ENCODE measurements at regions not wholly inside any gene's neighbourhood (a gene's known extent, or its start where the extent isn't known, plus 50 kb on each side); places are given as distances from the start of the nearest gene placed in this dataset.
A peak's percentile ranks its signal among the peaks of the same experiment; 100 is the strongest.

- no peak for TF ChIP-seq CTCF (IDR thresholded peaks at IDR 0.05; ENCODE audit: insufficient read depth, low read depth, low read length)
- H3K4me3 ChIP-seq (ENCODE audit: low read depth, low read length): no peak overlapping the region
- DNase-seq (ENCODE audit: low read depth): no peak
Measured at GRCh38 chr2:120672526-120673204, 63.0 kb upstream of the GLI2 start.

GRCh38 chr2:120673205-120673550 lies 62.5 kb upstream of the GLI2 start:
- H3K4me3 ChIP-seq (ENCODE audit: low read depth, low read length): no peak overlapping the region
- DNase-seq (ENCODE audit: low read depth): no peak
- TF ChIP-seq CTCF (IDR thresholded peaks at IDR 0.05; ENCODE audit: insufficient read depth, low read depth, low read length): no peak

- TF ChIP-seq CTCF (IDR thresholded peaks at IDR 0.05; ENCODE audit: insufficient read depth, low read depth, low read length): no peak
- no peak overlapping the region for H3K4me3 ChIP-seq (ENCODE audit: low read depth, low read length)
- DNase-seq (ENCODE audit: low read depth): no peak
Measured at GRCh38 chr2:120673571-120674061, 62.1 kb upstream of the GLI2 start.

- no peak for DNase-seq (ENCODE audit: low read depth)
- TF ChIP-seq CTCF (IDR thresholded peaks at IDR 0.05; ENCODE audit: insufficient read depth, low read depth, low read length): no peak
- H3K4me3 ChIP-seq (ENCODE audit: low read depth, low read length): no peak overlapping the region
Measured at GRCh38 chr2:120674246-120675170, 61.2 kb upstream of the GLI2 start.

- no peak overlapping the region for H3K4me3 ChIP-seq (ENCODE audit: low read depth, low read length)
- peak; percentile 53 for DNase-seq (ENCODE audit: low read depth)
- peak; percentile 82 for TF ChIP-seq CTCF (IDR thresholded peaks at IDR 0.05; ENCODE audit: insufficient read depth, low read depth, low read length)
Measured at GRCh38 chr2:120675460-120676130, 60.1 kb upstream of the GLI2 start.

- no peak for TF ChIP-seq CTCF (IDR thresholded peaks at IDR 0.05; ENCODE audit: insufficient read depth, low read depth, low read length)
- no peak for DNase-seq (ENCODE audit: low read depth)
- H3K4me3 ChIP-seq (ENCODE audit: low read depth, low read length): no peak overlapping the region
Measured at GRCh38 chr2:120677221-120677620, 58.4 kb upstream of the GLI2 start.
